Amygdala (tissue), 56 donors: ENCODE measurements at regions not wholly inside any gene's neighbourhood (a gene's known extent, or its start where the extent isn't known, plus 50 kb on each side); places are given as distances from the start of the nearest gene placed in this dataset.

Experiments used
- DNase-seq, 56 donors: peaks; one replicate each; lab custom pipeline; 2025; lab: John Stamatoyannopoulos, UW

GRCh38 chr9:13615660-13616490 lies 336.4 kb upstream of the MPDZ start:
- no peak for DNase-seq

GRCh38 chr9:13614060-13614459 lies 334.6 kb upstream of the MPDZ start:
- DNase-seq = no peak

- no peak for DNase-seq
Observed at GRCh38 chr9:13613296-13613695, 333.8 kb upstream of the MPDZ start.

- no peak for DNase-seq
Observed at GRCh38 chr9:13608451-13608850, 329.0 kb upstream of the MPDZ start.

GRCh38 chr9:13607481-13608441 lies 328.3 kb upstream of the MPDZ start:
- peak in 13 of 56 donors; percentile 6 to 41 (median 28) for DNase-seq

- no peak for DNase-seq
Observed at GRCh38 chr9:13606586-13606985, 327.1 kb upstream of the MPDZ start.

GRCh38 chr9:13603921-13604320 lies 324.4 kb upstream of the MPDZ start:
- no peak for DNase-seq

- DNase-seq = no peak
Observed at GRCh38 chr9:13598738-13599137, 319.2 kb upstream of the MPDZ start.

GRCh38 chr9:13597427-13597826 lies 317.9 kb upstream of the MPDZ start:
- no peak for DNase-seq

- DNase-seq = no peak
Observed at GRCh38 chr9:13597004-13597403, 317.5 kb upstream of the MPDZ start.

GRCh38 chr9:13596383-13596970 lies 317.0 kb upstream of the MPDZ start:
- DNase-seq = no peak

- DNase-seq = no peak
Observed at GRCh38 chr9:13590996-13591395, 311.5 kb upstream of the MPDZ start.

GRCh38 chr9:13589034-13589737 lies 309.7 kb upstream of the MPDZ start:
- DNase-seq = no peak

GRCh38 chr9:13588151-13589033 lies 308.9 kb upstream of the MPDZ start:
- DNase-seq = peak in 15 of 56 donors; percentile 4 to 55 (median 34)

GRCh38 chr9:13587571-13587970 lies 308.1 kb upstream of the MPDZ start:
- DNase-seq = peak in 41 of 56 donors; percentile 9 to 71 (median 37)

GRCh38 chr9:13586587-13587374 lies 307.3 kb upstream of the MPDZ start:
- peak in 1 of 56 donors; percentile 13 for DNase-seq

- no peak for DNase-seq
Observed at GRCh38 chr9:13580760-13581159, 301.3 kb upstream of the MPDZ start.

- no peak for DNase-seq
Observed at GRCh38 chr9:13580131-13580530, 300.6 kb upstream of the MPDZ start.
